ENCODE measurements at regions not wholly inside any gene's neighbourhood (a gene's known extent, or its start where the extent isn't known, plus 50 kb on each side); places are given as distances from the start of the nearest gene placed in this dataset.

DNA sequence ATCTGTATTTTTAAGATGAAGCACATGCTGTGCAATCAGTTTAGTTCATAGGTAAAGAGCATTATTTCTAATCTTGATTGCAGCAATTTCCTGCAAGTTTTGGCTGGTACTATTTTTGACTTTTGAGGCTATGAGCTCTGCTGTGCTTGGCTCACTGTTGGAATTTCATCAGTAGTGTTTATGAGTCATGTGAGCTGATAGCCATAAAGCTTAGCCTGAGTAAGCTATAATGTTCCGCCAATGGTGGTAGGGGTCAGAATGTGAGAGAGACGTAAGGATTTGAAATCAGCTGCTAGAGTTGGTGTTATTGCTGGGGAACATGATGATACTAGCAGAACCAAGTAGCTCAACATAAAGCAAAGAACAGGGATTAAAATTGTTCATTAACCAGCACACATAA is 590.9 kb upstream of the GNPDA2 start:
- H3K36me3 ChIP-seq (ENCODE audit: control insufficient read depth, insufficient read depth, low read length) = no peaks in the 10 kb centered on the region
- H2AFZ ChIP-seq (replicated peaks; ENCODE audit: low read length, poor library complexity) = no peak overlapping the region
- 0 out of 2 replicates have a peak, but pooled peaks cover 3% of the 10 kb centered on the region for H3K9me3 ChIP-seq (ENCODE audit: control insufficient read depth, insufficient read depth, low read length)
- H3K23ac ChIP-seq (ENCODE audit: low read depth, low read length) = no peak overlapping the region
- H4K20me1 ChIP-seq (ENCODE audit: insufficient read depth, low read length) = no peaks in the 10 kb centered on the region
- H3K56ac ChIP-seq (ENCODE audit: extremely low read depth, insufficient read depth, low read length) = no peak overlapping the region
- no peak overlapping the region for H3K9ac ChIP-seq (ENCODE audit: low read depth, low read length)
- BruUV-seq (replicated peaks) = no TSS peak
- in situ Hi-C loops (cut with MboI; ENCODE audit: low sequenced_read_pairs) (no loop called here), intact Hi-C loops (cut with micrococcal nuclease) (no loop called here), dilution Hi-C loops (cut with HindIII; ENCODE audit: low sequenced_read_pairs, unreplicated experiment) (no loop called here)
- H3K27me3 ChIP-seq (ENCODE audit: control insufficient read depth, insufficient read depth, low read length) = no peaks in the 10 kb centered on the region
- ATAC-seq (ENCODE audit: low read depth) (no peak), DNase-seq (no peak)
- no peak overlapping the region for H2BK20ac ChIP-seq (ENCODE audit: low read depth, low read length)
- no peak overlapping the region for H2AK5ac ChIP-seq (ENCODE audit: low read depth, low read length)
- no peak overlapping the region for H2BK5ac ChIP-seq (ENCODE audit: low read depth, low read length, poor library complexity, severe bottlenecking)
- no CpG with 5 or more reads among the region's 2 CpGs for WGBS, 2 experiments (ENCODE audit: extremely low coverage in 2 of 2, insufficient read length in 1 of 2)
- no peak overlapping the region for H2AK9ac ChIP-seq (replicated peaks; ENCODE audit: low read depth, low read length, poor library complexity)
- H3K18ac ChIP-seq (ENCODE audit: low read depth, low read length) = no peak overlapping the region
- ChIA-PET POLR2A (ENCODE audit: unreplicated experiment) (no interaction called here), CTCF (no interaction called here)
- no peaks in the 10 kb centered on the region for H3K79me1 ChIP-seq (ENCODE audit: low read depth in 1 of 2, low read length in 2 of 2)
- H3K14ac ChIP-seq (replicated peaks; ENCODE audit: low read depth, low read length) = no peak overlapping the region
- H2BK15ac ChIP-seq (ENCODE audit: low read depth, low read length) = no peak overlapping the region
- no peak overlapping the region for H4K91ac ChIP-seq (ENCODE audit: insufficient read depth, low read depth, low read length)
- H3K4me3 ChIP-seq (ENCODE audit: insufficient read depth, low read depth, low read length) = no peak overlapping the region
- no peak overlapping the region for H4K5ac ChIP-seq (ENCODE audit: low read depth, low read length)
- no peak overlapping the region for H2BK120ac ChIP-seq (ENCODE audit: low read depth, low read length)
- H3K4me2 ChIP-seq (ENCODE audit: low read depth, low read length) = no peak overlapping the region
- H3K27ac ChIP-seq (ENCODE audit: insufficient read depth, low read length) = no peak overlapping the region
- no peak overlapping the region for H4K8ac ChIP-seq (ENCODE audit: low read depth in 2 of 2, low read length in 2 of 2)
- TF ChIP-seq NFE2L2 (IDR thresholded peaks at IDR 0.05; ENCODE audit: low read depth, low read length) = no peak
- TF ChIP-seq BHLHE40 (IDR thresholded peaks at IDR 0.05; ENCODE audit: low read depth, low read length) = no peak
- TF ChIP-seq MXI1 (IDR thresholded peaks at IDR 0.05; ENCODE audit: borderline replicate concordance, low read depth, low read length) = no peak
- TF ChIP-seq SMC3 (IDR thresholded peaks at IDR 0.05; ENCODE audit: low read depth, low read length) = no peak
- TF ChIP-seq, protein P1, sequence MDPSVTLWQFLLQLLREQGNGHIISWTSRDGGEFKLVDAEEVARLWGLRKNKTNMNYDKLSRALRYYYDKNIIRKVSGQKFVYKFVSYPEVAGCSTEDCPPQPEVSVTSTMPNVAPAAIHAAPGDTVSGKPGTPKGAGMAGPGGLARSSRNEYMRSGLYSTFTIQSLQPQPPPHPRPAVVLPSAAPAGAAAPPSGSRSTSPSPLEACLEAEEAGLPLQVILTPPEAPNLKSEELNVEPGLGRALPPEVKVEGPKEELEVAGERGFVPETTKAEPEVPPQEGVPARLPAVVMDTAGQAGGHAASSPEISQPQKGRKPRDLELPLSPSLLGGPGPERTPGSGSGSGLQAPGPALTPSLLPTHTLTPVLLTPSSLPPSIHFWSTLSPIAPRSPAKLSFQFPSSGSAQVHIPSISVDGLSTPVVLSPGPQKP (IDR thresholded peaks at IDR 0.05; ENCODE audit: borderline replicate concordance, low read depth, low read length) = no peak
- TF ChIP-seq RCOR1 (IDR thresholded peaks at IDR 0.05; ENCODE audit: insufficient replicate concordance, low read length) = no peak
- no peak overlapping the region for H3K4ac ChIP-seq (ENCODE audit: low read depth, low read length)
- H3K4me1 ChIP-seq (ENCODE audit: control insufficient read depth, insufficient read depth, low read length) = no peaks in the 10 kb centered on the region
- H3K9me1 ChIP-seq (ENCODE audit: insufficient read depth, low read length) = no peaks in the 10 kb centered on the region

All from IMR-90 (cell line).